Panc1 (cell line): ENCODE measurements at regions not wholly inside any gene's neighbourhood (a gene's known extent, or its start where the extent isn't known, plus 50 kb on each side); places are given as distances from the start of the nearest gene placed in this dataset.

Experiments
- ATAC-seq: fragments of 200-7000 bp; cut with Tn5 transposase; 2 replicates; pipeline ENCODE4 v1.9.1; 2020; ENCODE audit warnings: mild to moderate bottlenecking, moderate library complexity
- BruUV-seq: library from RNA; stranded (reverse); fragments of 400-500 nt; replicated peaks from 2 replicates; lab custom pipeline; 2021; lab: Mats Ljungman, UMichigan
- CTCF ChIA-PET: fragments of 300-600 bp; sonication (Branson Sonifier 250); formaldehyde crosslinking; loops from one replicate; lab custom pipeline; 2022; ENCODE audit warnings: antibody characterized with exemption; lab: Charles Lee
- POLR2A ChIA-PET: fragments of 300-600 bp; sonication (Branson Sonifier 250); formaldehyde crosslinking; loops from one replicate; lab custom pipeline; 2022; ENCODE audit warnings: antibody characterized with exemption; lab: Charles Lee
- DNase-seq: peaks from one replicate; pipeline ENCODE4 v3.0.0-alpha.2; 2010; ENCODE audit warnings: low read depth, low spot score
- H3K27ac ChIP-seq: 2 replicates; pipeline ENCODE4 v1.5.1; 2011; ENCODE audit warnings: mild to moderate bottlenecking, low read length, inconsistent platforms
- H3K27me3 ChIP-seq: fragments of 200-500 bp; sonication (Bioruptor generic); 2 replicates; pipeline ENCODE4 v1.6.0; 2014; ENCODE audit warnings: low read length, inconsistent platforms; ENCODE audit not compliant: control insufficient read depth, insufficient read depth
- H3K36me3 ChIP-seq: fragments of 200-500 bp; sonication (Bioruptor generic); 2 replicates; pipeline ENCODE4 v1.5.1; 2014; ENCODE audit warnings: inconsistent platforms, mild to moderate bottlenecking, low read length, moderate library complexity; ENCODE audit not compliant: control insufficient read depth, insufficient read depth
- H3K4me1 ChIP-seq: 2 replicates; pipeline ENCODE4 v1.5.1; 2011; ENCODE audit warnings: inconsistent platforms, mild to moderate bottlenecking, low read length, moderate library complexity; ENCODE audit not compliant: control insufficient read depth, insufficient read depth
- H3K4me3 ChIP-seq, 2 experiments: 2 replicates each; pipeline ENCODE4 v1.5.1; 2011 to 2012; ENCODE audit warnings: low read depth in 2 of 2, low read length in 2 of 2, mild to moderate bottlenecking in 2 of 2, inconsistent platforms in 1 of 2, moderate library complexity in 1 of 2
- H3K9me3 ChIP-seq: fragments of 200-500 bp; sonication (Bioruptor generic); 2 replicates; pipeline ENCODE4 v1.5.1; 2014; ENCODE audit warnings: low read depth, mild to moderate bottlenecking, inconsistent platforms, low read length, moderate library complexity; ENCODE audit not compliant: control insufficient read depth, insufficient read depth
- CTCF ChIP-seq: fragments of 450-650 bp; IDR thresholded peaks from 2 replicates; pipeline ENCODE4 v1.5.1; 2017; ENCODE audit warnings: mild to moderate bottlenecking
- POLR2AphosphoS5 ChIP-seq: IDR thresholded peaks from 2 replicates; pipeline ENCODE4 v1.6.1; 2012; ENCODE audit warnings: mild to moderate bottlenecking, low read depth, low read length, moderate library complexity
- REST ChIP-seq, 2 experiments: IDR thresholded peaks; 2 replicates each; pipeline ENCODE4 v1.6.1; 2011 to 2012; ENCODE audit warnings: low read depth in 2 of 2, control low read depth in 1 of 2, low read length in 1 of 2, mild to moderate bottlenecking in 1 of 2, moderate library complexity in 1 of 2; ENCODE audit not compliant: insufficient read depth in 1 of 2
- SIN3A ChIP-seq: IDR thresholded peaks from 2 replicates; pipeline ENCODE4 v1.6.1; 2012; ENCODE audit warnings: low read depth, mild to moderate bottlenecking, low read length, moderate library complexity, borderline replicate concordance; ENCODE audit not compliant: insufficient read depth
- TCF7L2 ChIP-seq: IDR thresholded peaks from 2 replicates; pipeline ENCODE4 v1.6.1; 2011; ENCODE audit warnings: mild to moderate bottlenecking, low read depth, low read length, inconsistent platforms
- in situ Hi-C: cut with HindIII; loops from 2 replicates; pipeline ENCODE4 v1.10.0; 2016; ENCODE audit warnings: low sequenced_read_pairs, low pct_unique_long_range_greater_than_20kb
- intact Hi-C: fragments of 100-400 bp; cut with micrococcal nuclease; formaldehyde crosslinking; loops from one replicate; pipeline ENCODE4 v1.10.0; 2022; ENCODE audit not compliant: unreplicated experiment

- intact Hi-C loops: no loop called here
Observed at GRCh38 chr21:16568244-16568643, 838.5 kb downstream of the USP25 start.

DNA sequence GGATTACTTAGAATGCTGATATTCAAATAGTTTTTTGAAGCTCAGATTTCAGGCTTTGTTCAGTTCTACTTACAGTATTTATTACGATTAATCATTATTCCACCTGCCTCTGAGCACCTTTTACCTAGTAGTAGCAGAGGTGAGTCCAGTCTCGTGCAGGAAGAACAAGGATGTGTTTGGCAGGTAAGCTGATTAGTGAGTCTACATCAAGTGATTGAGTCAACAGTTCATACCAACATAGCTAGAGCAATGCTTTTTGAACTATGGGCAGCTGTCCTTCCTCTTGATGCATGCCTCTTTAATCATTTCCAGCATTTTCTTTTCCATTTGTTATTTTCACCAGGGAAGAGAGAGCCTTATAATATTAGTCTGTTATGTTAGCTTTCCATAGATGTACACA is 838.9 kb downstream of the USP25 start:
- DNase-seq (no peak), ATAC-seq (no peak)
- no TSS peak for BruUV-seq
- Histone ChIP-seq H3K27ac (no peak overlapping the region), H3K36me3 (no peaks in the 10 kb centered on the region), H3K9me3 (no peaks in the 10 kb centered on the region), H3K4me1 (no peaks in the 10 kb centered on the region), H3K4me3 (no peak overlapping the region), H3K27me3 (no peaks in the 10 kb centered on the region)
- ChIA-PET CTCF (no interaction called here), POLR2A (no interaction called here)
- no peak for TF ChIP-seq SIN3A
- TF ChIP-seq CTCF: no peak
- no peak for TF ChIP-seq POLR2AphosphoS5
- no peak for TF ChIP-seq REST (IDR thresholded peaks at IDR 0.05; ENCODE audit: insufficient read depth in 1 of 2, low read depth in 2 of 2, low read length in 1 of 2)
- no peak for TF ChIP-seq TCF7L2
- in situ Hi-C loops (no loop called here), intact Hi-C loops (no loop called here)

More at GRCh38 chr21:16568244-16568643, 838.5 kb downstream of the USP25 start:
- in situ Hi-C loops: no loop called here
- Histone ChIP-seq H3K4me1 (no peaks in the 10 kb centered on the region), H3K27ac (no peak overlapping the region), H3K4me3 (no peak overlapping the region), H3K36me3 (no peaks in the 10 kb centered on the region), H3K9me3 (no peaks in the 10 kb centered on the region), H3K27me3 (no peaks in the 10 kb centered on the region)
- ChIA-PET CTCF (no interaction called here), POLR2A (no interaction called here)
- ATAC-seq: no peak
- DNase-seq: no peak
- BruUV-seq: no TSS peak
- no peak for TF ChIP-seq POLR2AphosphoS5
- no peak for TF ChIP-seq CTCF
- no peak for TF ChIP-seq REST (IDR thresholded peaks at IDR 0.05; ENCODE audit: insufficient read depth in 1 of 2, low read depth in 2 of 2, low read length in 1 of 2)
- TF ChIP-seq TCF7L2: no peak
- TF ChIP-seq SIN3A: no peak
